Putamen (tissue), 1 donor: ENCODE measurements at regions not wholly inside any gene's neighbourhood (a gene's known extent, or its start where the extent isn't known, plus 50 kb on each side); places are given as distances from the start of the nearest gene placed in this dataset.

Experiments
- DNase-seq: peaks from one replicate; pipeline ENCODE4 v3.0.0-alpha.2; 2016; ENCODE audit warnings: low spot score

DNA sequence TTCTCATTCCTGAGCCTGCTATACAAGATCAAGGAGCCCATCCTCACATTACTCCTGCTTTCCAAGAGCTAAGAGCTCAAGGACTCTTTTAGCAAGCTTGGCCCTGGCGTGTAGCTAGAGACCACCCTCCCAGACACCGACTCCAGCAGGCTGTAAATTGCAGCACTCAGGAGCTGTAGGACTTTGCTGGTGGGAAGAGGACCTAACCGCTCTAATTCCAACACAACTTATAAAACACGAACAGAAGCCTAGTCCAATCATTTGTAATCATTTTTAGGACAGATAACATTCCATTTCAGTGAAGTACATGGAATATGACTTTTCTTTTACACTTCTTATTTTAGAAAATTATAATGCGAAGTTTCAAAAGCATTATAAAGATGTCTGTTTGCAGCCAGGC lies 219.9 kb downstream of the NXNL2 start:
- no peak for DNase-seq

DNA sequence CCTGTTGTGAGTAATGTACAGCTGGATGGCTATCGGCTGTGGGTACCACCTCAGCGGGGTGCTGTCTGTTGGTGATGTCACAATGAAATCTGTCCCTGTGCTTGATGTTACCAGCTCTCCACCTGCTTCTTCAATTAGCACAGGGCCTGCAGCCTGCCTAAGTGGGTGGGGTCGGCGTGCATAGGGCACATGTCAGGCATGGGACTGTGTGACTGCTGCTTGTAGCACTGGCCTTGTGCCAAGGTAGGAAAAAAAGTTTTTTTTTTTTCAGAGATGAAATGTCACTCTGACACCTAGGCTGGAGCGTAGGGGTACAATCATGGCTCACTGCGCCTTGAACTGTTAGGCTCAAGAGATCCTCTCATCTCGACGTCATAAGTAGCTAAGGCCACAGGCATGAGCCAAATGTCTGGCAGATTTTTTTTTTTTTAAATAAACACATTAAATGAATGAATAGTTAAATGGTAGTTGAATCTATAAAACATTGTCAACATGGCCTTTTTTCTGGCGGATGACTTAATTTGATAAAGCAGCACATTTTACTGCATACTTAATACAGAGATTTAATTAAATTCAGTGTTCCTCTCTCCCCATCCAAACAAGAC lies 222.5 kb downstream of the NXNL2 start:
- no peak for DNase-seq

DNA sequence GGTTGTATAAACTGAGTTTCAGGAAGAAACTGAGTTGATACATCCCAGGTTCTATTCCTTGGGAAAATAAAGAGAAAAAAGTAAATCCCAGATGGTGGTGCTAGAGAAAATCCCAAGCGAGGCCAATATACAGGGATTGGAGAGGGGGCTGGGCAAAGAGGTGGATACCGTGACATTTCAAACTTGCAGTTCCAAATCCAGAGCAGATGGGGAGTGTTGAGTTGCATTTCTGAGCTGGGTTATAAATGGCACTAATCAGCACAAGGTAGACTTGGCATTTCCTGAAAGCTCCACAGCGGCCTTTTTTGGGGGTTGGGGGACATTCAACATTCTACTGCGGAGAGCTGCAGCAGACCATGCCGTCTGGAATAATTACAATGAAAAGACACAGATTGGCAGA lies 224.4 kb downstream of the NXNL2 start:
- no peak for DNase-seq

- no peak for DNase-seq
Measured at GRCh38 chr9:88766778-88767503, 224.3 kb upstream of the S1PR3 start.

GRCh38 chr9:88767504-88767790 lies 223.8 kb upstream of the S1PR3 start:
- no peak for DNase-seq

GRCh38 chr9:88772575-88772974 lies 218.7 kb upstream of the S1PR3 start:
- no peak for DNase-seq

- DNase-seq = no peak
Measured at GRCh38 chr9:88773126-88773525, 218.1 kb upstream of the S1PR3 start.

- no peak for DNase-seq
Measured at GRCh38 chr9:88773627-88774244, 217.5 kb upstream of the S1PR3 start.

DNA sequence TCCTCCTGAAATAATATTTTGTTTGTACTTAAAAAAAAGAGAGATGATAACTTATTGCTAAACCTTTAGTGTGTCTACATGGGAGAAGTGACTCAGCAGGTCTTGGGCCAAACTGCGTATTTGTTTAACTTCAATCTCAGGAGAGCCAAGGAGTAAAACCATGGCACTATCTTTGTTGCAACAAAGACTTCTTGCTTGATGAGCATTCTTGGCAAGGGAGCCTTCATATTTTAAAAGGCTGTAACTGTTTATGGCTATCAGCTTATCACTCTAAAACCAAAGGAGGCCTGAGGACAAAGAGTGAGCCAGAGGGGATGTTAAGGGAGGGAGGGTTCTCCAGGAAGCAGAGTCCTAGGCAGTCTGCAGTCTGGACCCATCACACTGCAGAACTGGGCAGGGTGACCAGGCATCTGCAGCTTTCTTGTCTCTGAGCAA lies 216.2 kb upstream of the S1PR3 start:
- no peak for DNase-seq

DNA sequence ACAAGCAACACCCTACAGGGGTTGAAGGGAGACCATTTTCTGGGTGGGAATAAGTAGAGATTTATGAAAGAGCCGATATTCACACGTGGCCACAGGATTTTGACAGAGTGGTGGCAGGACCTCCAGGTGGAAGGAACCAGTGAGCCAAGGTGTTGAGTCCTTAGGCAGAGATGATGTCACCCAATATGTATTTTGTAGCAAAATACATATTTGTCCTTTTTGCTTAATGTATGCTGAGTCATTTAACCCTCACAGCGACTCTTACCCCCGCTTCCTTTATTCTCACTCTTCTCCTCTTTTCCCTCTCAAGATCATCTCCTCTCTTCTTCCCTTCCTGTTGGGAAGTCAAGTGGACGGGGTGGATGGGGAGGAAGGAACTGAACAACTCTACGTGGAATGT lies 215.7 kb upstream of the S1PR3 start:
- DNase-seq = no peak

- no peak for DNase-seq
Measured at GRCh38 chr9:88775966-88776365, 215.3 kb upstream of the S1PR3 start.

DNA sequence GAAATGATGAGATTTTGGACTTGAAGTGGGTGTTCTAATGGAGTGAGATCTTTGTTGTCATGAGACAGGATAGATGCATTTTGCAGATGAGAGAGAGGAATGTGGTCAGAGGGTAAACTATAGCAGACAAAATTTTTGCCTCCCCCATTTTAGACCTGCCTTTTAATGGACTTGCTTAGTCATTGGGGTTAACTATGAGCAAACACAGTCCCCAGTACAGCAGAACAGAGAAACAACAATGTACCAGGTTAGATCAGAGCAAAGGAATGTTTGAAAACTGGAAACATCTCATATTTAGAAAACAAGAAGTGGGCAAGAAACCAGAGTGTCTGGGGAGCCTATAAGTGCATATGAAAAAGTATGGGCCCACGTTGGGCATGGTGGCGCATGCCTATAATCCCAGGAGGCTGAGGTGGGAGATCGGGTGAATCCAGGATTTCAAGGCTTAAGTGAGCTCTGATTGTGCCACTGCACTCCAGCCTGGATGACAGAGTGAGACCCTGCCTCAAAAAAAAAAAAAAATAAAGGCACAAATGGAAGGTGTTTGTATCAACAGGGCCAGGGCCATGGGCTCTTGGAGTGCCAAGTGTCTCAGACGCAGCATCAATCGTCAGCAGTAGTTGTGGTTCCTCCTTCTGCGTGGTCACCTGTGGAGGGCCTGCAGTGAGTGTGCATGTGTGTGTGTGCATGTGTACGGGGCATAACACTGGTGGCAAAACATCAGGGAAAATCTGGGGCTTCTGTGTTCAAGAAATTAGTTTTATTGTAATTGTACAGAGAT lies 214.4 kb upstream of the S1PR3 start:
- DNase-seq = no peak

DNA sequence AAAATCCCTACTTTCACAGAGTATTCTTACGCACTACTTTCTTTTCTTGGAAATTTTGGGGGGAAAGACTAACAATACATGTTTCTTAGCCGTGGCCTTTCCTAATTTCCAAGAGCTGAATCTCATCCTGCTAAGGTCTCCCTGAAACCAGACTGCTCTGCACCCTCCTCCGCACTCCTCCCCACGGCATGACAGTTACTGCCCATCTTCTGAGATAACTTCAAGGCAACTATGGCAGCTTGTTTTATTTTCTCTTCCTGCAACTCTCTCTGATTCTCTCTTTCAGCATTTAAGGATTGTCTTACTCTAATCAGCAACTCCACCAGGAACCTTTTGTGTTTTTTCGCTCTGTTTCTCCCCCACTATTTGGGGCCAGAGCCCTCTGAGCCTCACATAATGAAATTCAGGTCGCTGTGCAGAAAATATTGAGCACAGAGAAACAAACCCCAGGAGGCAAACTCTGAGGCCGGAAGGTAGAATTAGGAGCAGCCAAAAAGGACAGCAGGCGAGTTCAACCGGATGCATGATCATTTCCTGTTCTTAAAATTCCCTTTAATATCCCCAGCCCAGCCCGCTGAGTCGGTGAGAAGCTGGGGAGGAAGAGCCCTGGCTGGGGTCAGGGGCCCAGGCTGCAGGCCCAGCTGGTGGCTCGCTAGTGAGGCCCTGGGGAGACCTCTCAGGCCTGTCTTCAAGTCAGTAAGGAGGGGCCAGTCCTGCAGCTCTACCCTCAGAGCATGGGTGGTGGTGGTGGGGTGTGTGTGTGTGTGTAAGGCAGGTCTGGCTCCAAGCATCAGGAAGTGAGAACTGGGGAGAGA lies 213.6 kb upstream of the S1PR3 start:
- peak; percentile 8 for DNase-seq

DNA sequence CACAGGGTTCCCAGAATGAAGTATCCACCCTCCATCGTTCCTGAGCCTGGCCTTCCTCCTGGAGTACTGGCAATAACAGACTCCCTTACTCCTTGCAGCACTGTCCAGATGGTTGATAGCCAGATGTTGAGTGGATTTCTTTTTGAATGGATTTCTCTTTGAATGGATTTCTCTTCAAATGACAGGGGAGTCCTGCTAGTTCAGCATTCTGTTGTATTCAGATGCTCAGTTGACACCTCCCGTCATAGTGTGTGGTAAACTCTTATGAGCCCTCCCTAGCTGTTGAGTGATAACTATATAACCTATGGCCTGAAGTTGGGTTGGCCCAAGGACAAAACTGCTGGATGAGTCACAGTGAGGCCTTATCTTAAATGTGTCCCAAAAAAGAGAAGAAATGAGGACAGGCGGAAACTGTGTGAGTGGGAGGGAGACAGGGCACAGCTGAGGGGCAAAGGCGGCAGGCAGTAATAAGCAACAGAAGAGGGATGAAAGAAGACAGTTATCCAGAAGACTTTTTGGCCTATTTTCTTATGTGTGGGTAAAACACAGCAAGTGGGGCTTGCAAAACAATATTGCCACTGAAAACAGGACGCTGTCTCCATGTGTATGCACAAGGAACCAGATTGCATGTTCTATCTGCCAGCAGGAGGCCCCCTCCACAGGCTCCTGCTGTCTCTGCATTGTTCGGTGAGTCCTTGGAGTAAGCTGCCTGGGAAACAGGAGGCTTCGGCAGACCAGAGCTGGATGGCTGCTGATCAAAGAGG lies 209.5 kb upstream of the S1PR3 start:
- DNase-seq = no peak

DNA sequence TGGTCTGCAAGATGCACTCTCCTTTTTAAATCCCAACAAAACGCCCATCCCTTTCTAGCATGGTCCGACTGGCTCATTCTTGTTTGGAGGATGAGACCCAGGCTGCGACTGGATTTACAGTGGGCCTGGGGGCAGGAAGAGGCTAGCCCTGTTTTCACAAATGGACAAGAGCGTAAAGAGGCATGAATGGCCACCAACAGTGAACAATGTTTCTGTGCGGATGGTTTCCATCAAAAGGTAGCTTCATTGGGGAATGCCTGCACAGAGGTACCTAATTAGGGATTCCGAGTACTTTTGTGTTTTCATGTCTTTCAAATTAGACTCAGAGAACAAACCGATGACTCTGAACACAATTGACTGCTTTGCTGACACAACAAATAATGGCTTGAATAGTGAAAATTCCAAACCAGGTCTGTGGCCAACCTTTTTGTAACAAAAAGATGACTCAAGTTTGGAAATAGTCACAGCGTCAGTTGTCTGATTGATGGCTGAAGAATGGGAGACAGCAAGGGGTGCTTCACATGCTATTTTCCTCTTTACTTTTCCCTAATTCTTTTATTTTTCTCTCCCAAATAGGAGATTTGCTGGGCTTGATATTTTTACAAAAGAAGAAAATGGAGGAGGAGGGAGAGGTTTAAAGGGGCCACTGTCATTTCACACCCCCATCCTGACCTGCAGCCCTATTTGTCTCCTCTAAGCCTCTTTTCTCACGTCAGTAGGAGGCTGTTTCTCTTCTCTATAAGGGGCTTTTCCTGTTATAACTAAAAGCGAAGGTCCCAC lies 208.1 kb upstream of the S1PR3 start:
- no peak for DNase-seq

GRCh38 chr9:88783711-88784083 lies 207.6 kb upstream of the S1PR3 start:
- no peak for DNase-seq

DNA sequence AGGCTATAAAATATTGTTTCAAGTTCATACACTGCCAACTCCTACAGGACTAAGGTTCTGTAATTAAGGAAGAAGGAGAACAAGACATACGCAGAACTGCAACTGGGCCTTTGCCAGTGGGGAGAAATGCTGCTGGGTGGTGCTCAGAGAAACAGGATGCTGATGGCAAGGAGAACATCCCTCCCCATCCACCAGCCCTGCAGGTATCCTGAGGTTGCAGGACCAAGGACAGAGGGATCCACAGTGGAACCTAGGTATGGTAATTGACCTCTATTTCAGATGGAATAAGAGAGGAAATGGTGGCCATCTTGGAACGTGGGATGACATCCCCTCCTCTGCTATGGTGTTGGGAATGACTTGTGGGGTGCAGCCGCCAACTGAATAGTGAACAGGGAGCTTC lies 206.3 kb upstream of the S1PR3 start:
- DNase-seq = no peak

DNA sequence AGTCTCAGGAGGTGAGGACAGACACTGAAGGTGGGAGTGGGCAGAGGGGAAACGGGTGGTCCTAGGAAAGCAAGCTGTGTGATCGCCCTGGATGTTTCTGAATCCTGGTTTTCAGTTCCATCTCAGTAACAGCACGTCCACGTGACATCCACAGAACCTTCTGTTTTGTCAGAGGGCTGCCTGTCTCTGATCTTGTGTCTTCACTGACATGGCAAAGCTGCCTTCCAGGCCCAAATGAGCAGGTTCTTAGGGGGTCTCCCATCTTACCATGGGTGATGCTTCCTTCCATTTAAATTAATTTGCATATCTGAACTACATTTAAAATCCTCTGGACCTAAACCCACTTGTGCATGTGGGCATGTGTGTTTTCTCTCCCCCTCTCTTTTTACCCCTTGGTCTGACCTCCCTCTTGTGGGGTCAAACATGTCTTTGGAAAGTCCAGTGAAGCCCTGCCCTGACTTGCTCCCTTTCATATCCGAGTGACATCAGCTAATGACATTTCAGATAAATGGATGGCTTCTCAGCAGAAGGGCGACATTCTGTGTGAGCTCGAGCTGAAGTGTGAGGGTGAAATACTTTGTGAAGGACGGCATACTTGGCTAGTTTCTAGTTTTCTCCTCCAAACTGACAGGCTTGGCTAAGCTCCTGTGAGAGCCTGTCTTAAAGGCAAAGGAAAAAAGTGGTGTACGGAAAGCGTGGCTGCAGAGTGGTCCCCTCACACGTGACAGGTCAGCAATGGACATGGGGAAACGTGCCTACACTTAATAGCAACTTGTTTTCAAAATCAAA lies 204.8 kb upstream of the S1PR3 start:
- DNase-seq = no peak

DNA sequence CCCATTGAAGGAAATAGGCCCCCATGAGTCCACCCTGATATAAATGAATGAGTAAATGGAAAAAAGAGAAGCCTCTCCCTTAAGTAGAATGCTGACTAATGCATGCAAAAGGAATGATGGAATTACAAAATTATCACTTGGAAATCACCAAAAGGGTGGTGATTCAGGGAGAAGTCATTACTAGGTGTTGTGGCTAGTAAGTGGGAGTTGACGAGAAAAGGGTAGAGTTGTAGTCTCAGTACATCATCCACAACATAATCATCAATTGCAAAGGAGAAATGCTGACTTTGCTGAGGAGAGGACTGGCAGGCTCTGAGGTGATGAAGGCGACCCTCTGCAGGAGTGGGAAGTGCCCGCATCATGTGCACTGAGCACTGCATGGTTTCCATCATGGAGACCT lies 201.5 kb upstream of the S1PR3 start:
- DNase-seq = no peak
